ENCODE measurements at regions not wholly inside any gene's neighbourhood (a gene's known extent, or its start where the extent isn't known, plus 50 kb on each side); places are given as distances from the start of the nearest gene placed in this dataset.

GRCh38 chr2:15058015-15058720 is 425.7 kb downstream of the LRATD1 start:
- H3K4me2 ChIP-seq (ENCODE audit: low read length), result no peak overlapping the region
- no peaks in the 10 kb centered on the region for H3K79me2 ChIP-seq (ENCODE audit: low read length)
- TF ChIP-seq, protein P1, sequence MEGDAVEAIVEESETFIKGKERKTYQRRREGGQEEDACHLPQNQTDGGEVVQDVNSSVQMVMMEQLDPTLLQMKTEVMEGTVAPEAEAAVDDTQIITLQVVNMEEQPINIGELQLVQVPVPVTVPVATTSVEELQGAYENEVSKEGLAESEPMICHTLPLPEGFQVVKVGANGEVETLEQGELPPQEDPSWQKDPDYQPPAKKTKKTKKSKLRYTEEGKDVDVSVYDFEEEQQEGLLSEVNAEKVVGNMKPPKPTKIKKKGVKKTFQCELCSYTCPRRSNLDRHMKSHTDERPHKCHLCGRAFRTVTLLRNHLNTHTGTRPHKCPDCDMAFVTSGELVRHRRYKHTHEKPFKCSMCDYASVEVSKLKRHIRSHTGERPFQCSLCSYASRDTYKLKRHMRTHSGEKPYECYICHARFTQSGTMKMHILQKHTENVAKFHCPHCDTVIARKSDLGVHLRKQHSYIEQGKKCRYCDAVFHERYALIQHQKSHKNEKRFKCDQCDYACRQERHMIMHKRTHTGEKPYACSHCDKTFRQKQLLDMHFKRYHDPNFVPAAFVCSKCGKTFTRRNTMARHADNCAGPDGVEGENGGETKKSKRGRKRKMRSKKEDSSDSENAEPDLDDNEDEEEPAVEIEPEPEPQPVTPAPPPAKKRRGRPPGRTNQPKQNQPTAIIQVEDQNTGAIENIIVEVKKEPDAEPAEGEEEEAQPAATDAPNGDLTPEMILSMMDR (conservative IDR thresholded peaks at IDR 0.05; ENCODE audit: low read depth, low read length), result peak; percentile 73
- TF ChIP-seq EZH2 (IDR thresholded peaks at IDR 0.05; ENCODE audit: low read length, unreplicated experiment), result no peak
- TF ChIP-seq EZH2phosphoT487 (IDR thresholded peaks at IDR 0.05; ENCODE audit: borderline replicate concordance, low read length), result no peak
- H2AFZ ChIP-seq (ENCODE audit: low read length), result no peak overlapping the region
- no peak overlapping the region for H3K4me3 ChIP-seq (ENCODE audit: low read length)
- intact Hi-C loops (cut with micrococcal nuclease), result no loop called here
- no peaks in the 10 kb centered on the region for H3F3A ChIP-seq (ENCODE audit: low read length, unreplicated experiment)
- H3K9ac ChIP-seq (ENCODE audit: low read length), result no peak overlapping the region
- no TSS peak for BruUV-seq (replicated peaks)
- POLR2A ChIA-PET (ENCODE audit: unreplicated experiment), result no interaction called here
- H3K36me3 ChIP-seq (ENCODE audit: low read depth, low read length), result no peaks in the 10 kb centered on the region
- H3K4me1 ChIP-seq (ENCODE audit: insufficient read depth, low read length), result peaks cover 9% of the 10 kb centered on the region
- H3K9me2 ChIP-seq (replicated peaks; ENCODE audit: low read length), result no peaks in the 10 kb centered on the region
- ATAC-seq (no peak), DNase-seq (peak; percentile 39)
- no peak overlapping the region for H3K27ac ChIP-seq (ENCODE audit: low read length)
- no peaks in the 10 kb centered on the region for H4K20me1 ChIP-seq (ENCODE audit: low read length)
- no peaks in the 10 kb centered on the region for H3K9me3 ChIP-seq (ENCODE audit: low read length)
- CTCF ChIA-PET, result no interaction called here
- H3K27me3 ChIP-seq (ENCODE audit: low read length), result no peaks in the 10 kb centered on the region

- ChIA-PET CTCF (no interaction called here), POLR2A (ENCODE audit: unreplicated experiment) (no interaction called here)
- no peak overlapping the region for H3K9ac ChIP-seq (ENCODE audit: low read length)
- H3F3A ChIP-seq (ENCODE audit: low read length, unreplicated experiment), result no peaks in the 10 kb centered on the region
- ATAC-seq, result no peak
- H4K20me1 ChIP-seq (ENCODE audit: low read length), result no peaks in the 10 kb centered on the region
- no peaks in the 10 kb centered on the region for H3K36me3 ChIP-seq (ENCODE audit: low read depth, low read length)
- no peak for TF ChIP-seq EZH2 (IDR thresholded peaks at IDR 0.05; ENCODE audit: low read length, unreplicated experiment)
- no peak overlapping the region for H3K4me2 ChIP-seq (ENCODE audit: low read length)
- H3K27ac ChIP-seq (ENCODE audit: low read length), result no peak overlapping the region
- intact Hi-C loops (cut with micrococcal nuclease), result no loop called here
- no peak for DNase-seq
- H3K4me3 ChIP-seq (ENCODE audit: low read length), result no peak overlapping the region
- no peaks in the 10 kb centered on the region for H3K79me2 ChIP-seq (ENCODE audit: low read length)
- no peak overlapping the region for H2AFZ ChIP-seq (ENCODE audit: low read length)
- no peaks in the 10 kb centered on the region for H3K9me3 ChIP-seq (ENCODE audit: low read length)
- H3K9me2 ChIP-seq (replicated peaks; ENCODE audit: low read length), result no peaks in the 10 kb centered on the region
- peaks cover 9% of the 10 kb centered on the region for H3K4me1 ChIP-seq (ENCODE audit: insufficient read depth, low read length)
- BruUV-seq (replicated peaks), result no TSS peak
- no peaks in the 10 kb centered on the region for H3K27me3 ChIP-seq (ENCODE audit: low read length)
Measured at GRCh38 chr2:15058721-15059157, 426.2 kb downstream of the LRATD1 start.

DNA sequence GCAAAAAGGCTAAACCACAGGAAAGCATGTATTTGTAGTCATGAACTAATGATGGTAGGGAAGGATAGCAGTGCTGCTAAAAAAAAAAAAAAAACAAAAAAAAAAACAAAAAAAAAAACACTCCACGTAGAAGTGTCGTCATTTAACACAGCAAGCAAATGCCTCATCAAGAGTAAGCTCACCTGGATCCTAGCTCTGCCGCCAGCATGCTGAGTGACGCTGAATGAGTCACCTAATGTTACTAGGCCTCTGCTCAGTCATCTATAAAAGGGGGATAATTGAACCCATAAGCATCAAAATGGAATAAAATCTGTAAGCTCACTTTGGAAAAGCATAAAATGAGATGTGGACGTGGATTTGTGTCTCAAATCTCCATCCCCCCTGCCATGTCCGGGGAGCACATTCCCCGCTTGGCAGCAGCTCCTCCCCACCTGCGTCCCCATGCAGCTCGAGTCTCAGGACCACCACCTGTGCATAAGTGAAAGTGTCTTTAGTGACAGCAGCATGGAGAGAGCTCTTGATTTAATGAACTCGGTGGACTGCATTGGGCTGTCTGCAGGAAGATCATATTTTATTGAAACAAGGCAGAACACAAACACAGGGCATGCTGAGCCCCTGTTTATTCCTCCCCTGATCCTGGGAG is 427.5 kb downstream of the LRATD1 start:
- no peaks in the 10 kb centered on the region for H3K9me2 ChIP-seq (replicated peaks; ENCODE audit: low read length)
- no peak overlapping the region for H3K4me3 ChIP-seq (ENCODE audit: low read length)
- CTCF ChIA-PET, result interaction anchor here (0.6 kb wide), 1 partner anchor 53 kb away, joined by 3 read pairs; no protein-coding TSS in a partner anchor
- H3K9ac ChIP-seq (ENCODE audit: low read length), result no peak overlapping the region; the same call in 1 of the 2 replicates
- TF ChIP-seq, protein P1 (conservative IDR thresholded peaks at IDR 0.05; ENCODE audit: low read depth, low read length), result no peak
- no peak for TF ChIP-seq EZH2 (IDR thresholded peaks at IDR 0.05; ENCODE audit: low read length, unreplicated experiment)
- intact Hi-C loops (cut with micrococcal nuclease), result no loop called here
- H3K4me1 ChIP-seq (ENCODE audit: insufficient read depth, low read length), result peaks cover 9% of the 10 kb centered on the region
- no peak overlapping the region for H2AFZ ChIP-seq (ENCODE audit: low read length)
- POLR2A ChIA-PET (ENCODE audit: unreplicated experiment), result no interaction called here
- H3K36me3 ChIP-seq (ENCODE audit: low read depth, low read length), result no peaks in the 10 kb centered on the region
- no peak overlapping the region; the same call in 1 of the 2 replicates for H3K27ac ChIP-seq (ENCODE audit: low read length)
- no TSS peak for BruUV-seq (replicated peaks)
- ATAC-seq (peak; percentile 59), DNase-seq (peak; percentile 79)
- H3K9me3 ChIP-seq (ENCODE audit: low read length), result no peaks in the 10 kb centered on the region
- H3K4me2 ChIP-seq (ENCODE audit: low read length), result no peak overlapping the region
- H3K27me3 ChIP-seq (ENCODE audit: low read length), result no peaks in the 10 kb centered on the region
- no peaks in the 10 kb centered on the region for H3F3A ChIP-seq (ENCODE audit: low read length, unreplicated experiment)
- H4K20me1 ChIP-seq (ENCODE audit: low read length), result no peaks in the 10 kb centered on the region
- no peaks in the 10 kb centered on the region for H3K79me2 ChIP-seq (ENCODE audit: low read length)

Measured in PC-3 (cell line).